ENCODE measurements at regions not wholly inside any gene's neighbourhood (a gene's known extent, or its start where the extent isn't known, plus 50 kb on each side); places are given as distances from the start of the nearest gene placed in this dataset.
"Not testable (repeated sequence)": the region's sequence is repeated elsewhere in the genome, so short reads cannot be mapped to it uniquely, and the experiment has no call there.

- H3K36me3 ChIP-seq = no peaks in the 10 kb centered on the region
- H3K4me1 ChIP-seq (replicated peaks) = no peaks in the 10 kb centered on the region
- H3K9me3 ChIP-seq = no peaks in the 10 kb centered on the region
- H3K27ac ChIP-seq = no peak overlapping the region
- H3K27me3 ChIP-seq (replicated peaks; ENCODE audit: insufficient read depth) = no peaks in the 10 kb centered on the region
- DNase-seq (ENCODE audit: low spot score) = no peak
- no peak overlapping the region for H3K4me3 ChIP-seq
- intact Hi-C loops (cut with DNase I) = no loop called here
- WGBS = 50% methylated on average over 3 of the region's 3 CpGs
- TF ChIP-seq POLR2A (IDR thresholded peaks at IDR 0.05) (no peak), POLR2AphosphoS5 (IDR thresholded peaks at IDR 0.05) (no peak)
- TF ChIP-seq, protein P1, sequence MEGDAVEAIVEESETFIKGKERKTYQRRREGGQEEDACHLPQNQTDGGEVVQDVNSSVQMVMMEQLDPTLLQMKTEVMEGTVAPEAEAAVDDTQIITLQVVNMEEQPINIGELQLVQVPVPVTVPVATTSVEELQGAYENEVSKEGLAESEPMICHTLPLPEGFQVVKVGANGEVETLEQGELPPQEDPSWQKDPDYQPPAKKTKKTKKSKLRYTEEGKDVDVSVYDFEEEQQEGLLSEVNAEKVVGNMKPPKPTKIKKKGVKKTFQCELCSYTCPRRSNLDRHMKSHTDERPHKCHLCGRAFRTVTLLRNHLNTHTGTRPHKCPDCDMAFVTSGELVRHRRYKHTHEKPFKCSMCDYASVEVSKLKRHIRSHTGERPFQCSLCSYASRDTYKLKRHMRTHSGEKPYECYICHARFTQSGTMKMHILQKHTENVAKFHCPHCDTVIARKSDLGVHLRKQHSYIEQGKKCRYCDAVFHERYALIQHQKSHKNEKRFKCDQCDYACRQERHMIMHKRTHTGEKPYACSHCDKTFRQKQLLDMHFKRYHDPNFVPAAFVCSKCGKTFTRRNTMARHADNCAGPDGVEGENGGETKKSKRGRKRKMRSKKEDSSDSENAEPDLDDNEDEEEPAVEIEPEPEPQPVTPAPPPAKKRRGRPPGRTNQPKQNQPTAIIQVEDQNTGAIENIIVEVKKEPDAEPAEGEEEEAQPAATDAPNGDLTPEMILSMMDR (IDR thresholded peaks at IDR 0.05) = no peak
These were observed 298.6 kb upstream of the MTPN start for GRCh38 chr7:136275794-136276193.

- Histone ChIP-seq H3K4me3 (no peak overlapping the region), H3K27me3 (replicated peaks; ENCODE audit: insufficient read depth) (no peaks in the 10 kb centered on the region), H3K36me3 (no peaks in the 10 kb centered on the region), H3K9me3 (no peaks in the 10 kb centered on the region), H3K27ac (no peak overlapping the region), H3K4me1 (replicated peaks) (no peaks in the 10 kb centered on the region)
- intact Hi-C loops (cut with DNase I) = no loop called here
- WGBS = 86% methylated on average over 1 of the region's 1 CpG
- DNase-seq (ENCODE audit: low spot score) = no peak
- no peak for TF ChIP-seq POLR2A (IDR thresholded peaks at IDR 0.05)
- no peak for TF ChIP-seq POLR2AphosphoS5 (IDR thresholded peaks at IDR 0.05)
- TF ChIP-seq, protein P1 (IDR thresholded peaks at IDR 0.05) = no peak
These were observed 297.6 kb upstream of the MTPN start for GRCh38 chr7:136274636-136275345.

GRCh38 chr7:136272934-136273333 lies 295.8 kb upstream of the MTPN start:
- Histone ChIP-seq H3K27me3 (replicated peaks; ENCODE audit: insufficient read depth) (no peaks in the 10 kb centered on the region), H3K36me3 (no peaks in the 10 kb centered on the region), H3K4me3 (no peak overlapping the region), H3K27ac (no peak overlapping the region), H3K9me3 (no peaks in the 10 kb centered on the region), H3K4me1 (replicated peaks) (no peaks in the 10 kb centered on the region)
- TF ChIP-seq POLR2AphosphoS5 (IDR thresholded peaks at IDR 0.05) (no peak), POLR2A (IDR thresholded peaks at IDR 0.05) (no peak)
- TF ChIP-seq, protein P1 (IDR thresholded peaks at IDR 0.05) = no peak
- intact Hi-C loops (cut with DNase I) = no loop called here
- DNase-seq (ENCODE audit: low spot score) = no peak
- 91% methylated on average over 2 of the region's 2 CpGs for WGBS

GRCh38 chr7:136267822-136268221 lies 290.7 kb upstream of the MTPN start:
- Histone ChIP-seq H3K4me3 (no peak overlapping the region), H3K36me3 (no peaks in the 10 kb centered on the region), H3K27me3 (replicated peaks; ENCODE audit: insufficient read depth) (no peaks in the 10 kb centered on the region), H3K4me1 (replicated peaks) (no peaks in the 10 kb centered on the region), H3K27ac (no peak overlapping the region), H3K9me3 (no peaks in the 10 kb centered on the region)
- no peak for DNase-seq (ENCODE audit: low spot score)
- 90% methylated on average over 2 of the region's 2 CpGs for WGBS
- TF ChIP-seq, protein P1 (IDR thresholded peaks at IDR 0.05) = no peak
- TF ChIP-seq POLR2AphosphoS5 (IDR thresholded peaks at IDR 0.05) = no peak
- no peak for TF ChIP-seq POLR2A (IDR thresholded peaks at IDR 0.05)
- intact Hi-C loops (cut with DNase I) = no loop called here

- H3K27me3 ChIP-seq (replicated peaks; ENCODE audit: insufficient read depth) = no peaks in the 10 kb centered on the region
- H3K27ac ChIP-seq = no peak overlapping the region
- no peaks in the 10 kb centered on the region for H3K36me3 ChIP-seq
- no peaks in the 10 kb centered on the region for H3K4me1 ChIP-seq (replicated peaks)
- TF ChIP-seq POLR2AphosphoS5 (IDR thresholded peaks at IDR 0.05) = no peak
- TF ChIP-seq, protein P1 (IDR thresholded peaks at IDR 0.05) = no peak
- TF ChIP-seq POLR2A (IDR thresholded peaks at IDR 0.05) = no peak
- no peaks in the 10 kb centered on the region for H3K9me3 ChIP-seq
- intact Hi-C loops (cut with DNase I) = no loop called here
- H3K4me3 ChIP-seq = no peak overlapping the region
- DNase-seq (ENCODE audit: low spot score) = no peak
These were observed 289.3 kb upstream of the MTPN start for GRCh38 chr7:136266457-136266856.

DNA sequence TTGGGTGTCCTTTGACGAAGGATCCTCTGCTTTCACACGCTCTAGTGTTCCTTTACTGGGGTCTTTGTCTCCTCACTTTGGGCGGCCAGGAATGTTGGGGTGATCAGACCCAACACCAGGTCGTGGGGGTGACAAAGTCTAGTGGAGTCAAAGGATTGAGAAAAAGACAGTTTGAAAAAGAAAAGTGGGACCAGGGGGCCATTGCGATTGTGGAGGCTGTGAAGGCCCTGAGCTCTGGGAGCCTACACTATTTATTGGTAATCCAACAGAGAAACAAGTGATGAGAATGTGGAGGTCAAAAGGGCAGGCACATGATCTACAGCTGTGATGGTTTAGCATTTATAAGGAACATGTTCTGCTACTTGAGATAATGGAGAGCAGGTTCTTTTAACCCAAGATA lies 287.1 kb upstream of the MTPN start:
- WGBS = 70% methylated on average over 5 of the region's 5 CpGs
- not testable (repeated sequence) for H3K4me3 ChIP-seq, H3K9me3 ChIP-seq

DNA sequence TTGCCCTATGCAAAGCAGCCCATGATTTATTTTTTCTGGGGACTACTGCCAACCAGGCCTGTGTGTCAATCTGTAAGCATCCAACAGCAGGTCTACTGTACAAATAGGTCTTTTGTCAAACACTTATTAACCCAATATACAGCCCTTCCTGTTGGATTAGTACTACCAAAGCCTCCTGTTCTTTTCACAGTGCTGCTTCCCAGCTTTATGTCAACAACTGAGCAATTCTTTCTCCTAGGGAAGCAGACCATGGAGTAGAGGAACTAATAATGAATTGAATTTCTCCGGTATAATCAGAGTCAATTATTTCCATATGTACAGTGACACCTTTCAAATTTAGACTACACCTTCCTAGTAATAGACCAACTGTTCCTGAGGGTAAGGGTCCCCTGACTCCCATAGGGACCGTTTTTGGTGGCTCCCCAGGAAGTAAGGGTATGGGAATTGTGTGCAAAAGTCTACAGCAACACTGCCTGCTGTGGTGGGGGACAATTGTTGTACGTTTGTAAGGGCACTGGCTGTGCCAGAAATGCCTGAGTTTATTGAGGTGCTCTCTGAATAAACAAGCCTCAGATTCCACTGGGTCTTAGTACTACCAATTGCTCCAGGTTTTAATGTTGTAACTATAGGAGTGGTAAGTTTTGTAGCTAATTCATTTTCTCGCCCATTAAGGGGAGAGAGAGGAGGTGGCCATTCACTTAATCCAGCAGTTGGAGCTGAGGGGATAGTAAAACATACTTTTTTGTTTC lies 286.1 kb upstream of the MTPN start:
- DNase-seq (ENCODE audit: low spot score); H3K4me3 ChIP-seq; H3K36me3 ChIP-seq; intact Hi-C loops (cut with DNase I); H3K4me1 ChIP-seq (replicated peaks); H3K27ac ChIP-seq; H3K27me3 ChIP-seq (replicated peaks; ENCODE audit: insufficient read depth); H3K9me3 ChIP-seq: not testable (repeated sequence)
- 67% methylated on average over 4 of the region's 4 CpGs for WGBS

More for the DNA sequence above, 287.1 kb upstream of the MTPN start:
- H3K27me3 ChIP-seq (replicated peaks; ENCODE audit: insufficient read depth); DNase-seq (ENCODE audit: low spot score); intact Hi-C loops (cut with DNase I); H3K4me1 ChIP-seq (replicated peaks); H3K36me3 ChIP-seq; H3K27ac ChIP-seq: not testable (repeated sequence)

Measured in prostate gland (tissue), 2 donors.